ENCODE measurements at regions not wholly inside any gene's neighbourhood (a gene's known extent, or its start where the extent isn't known, plus 50 kb on each side); places are given as distances from the start of the nearest gene placed in this dataset.

GRCh38 chr2:52181080-52181479 is 1149.1 kb upstream of the NRXN1 start:
- no peak for TF ChIP-seq CTCF (IDR thresholded peaks at IDR 0.05)
- Mint-ChIP-seq H3K4me1 (ENCODE audit: unreplicated experiment) (no peaks in the 10 kb centered on the region), H3K27ac (ENCODE audit: unreplicated experiment) (no peak overlapping the region), H3K4me3 (ENCODE audit: unreplicated experiment) (no peak overlapping the region), H3K9me3 (ENCODE audit: unreplicated experiment) (peaks cover 14% of the 10 kb centered on the region), H3K27me3 (ENCODE audit: unreplicated experiment) (peaks cover 2% of the 10 kb centered on the region), H3K36me3 (ENCODE audit: unreplicated experiment) (no peaks in the 10 kb centered on the region)
- DNase-seq (ENCODE audit: extremely low spot score, unreplicated experiment): no peak

GRCh38 chr2:52178845-52179244 is 1146.9 kb upstream of the NRXN1 start:
- TF ChIP-seq CTCF (IDR thresholded peaks at IDR 0.05): no peak
- Mint-ChIP-seq H3K9me3 (ENCODE audit: unreplicated experiment) (peaks cover 14% of the 10 kb centered on the region), H3K4me3 (ENCODE audit: unreplicated experiment) (no peak overlapping the region), H3K4me1 (ENCODE audit: unreplicated experiment) (no peaks in the 10 kb centered on the region), H3K27me3 (ENCODE audit: unreplicated experiment) (peaks cover 2% of the 10 kb centered on the region), H3K36me3 (ENCODE audit: unreplicated experiment) (no peaks in the 10 kb centered on the region), H3K27ac (ENCODE audit: unreplicated experiment) (no peak overlapping the region)
- DNase-seq (ENCODE audit: extremely low spot score, unreplicated experiment): no peak

GRCh38 chr2:52145005-52145404 is 1113.1 kb upstream of the NRXN1 start:
- Mint-ChIP-seq H3K4me1 (ENCODE audit: unreplicated experiment) (no peaks in the 10 kb centered on the region), H3K4me3 (ENCODE audit: unreplicated experiment) (no peak overlapping the region), H3K9me3 (ENCODE audit: unreplicated experiment) (no peaks in the 10 kb centered on the region), H3K27ac (ENCODE audit: unreplicated experiment) (no peak overlapping the region), H3K27me3 (ENCODE audit: unreplicated experiment) (peaks cover 7% of the 10 kb centered on the region), H3K36me3 (ENCODE audit: unreplicated experiment) (no peaks in the 10 kb centered on the region)
- TF ChIP-seq CTCF (IDR thresholded peaks at IDR 0.05): no peak
- no peak for DNase-seq (ENCODE audit: extremely low spot score, unreplicated experiment)

GRCh38 chr2:52144590-52144989 is 1112.7 kb upstream of the NRXN1 start:
- Mint-ChIP-seq H3K9me3 (ENCODE audit: unreplicated experiment) (no peaks in the 10 kb centered on the region), H3K4me3 (ENCODE audit: unreplicated experiment) (no peak overlapping the region), H3K27me3 (ENCODE audit: unreplicated experiment) (peaks cover 7% of the 10 kb centered on the region), H3K27ac (ENCODE audit: unreplicated experiment) (no peak overlapping the region), H3K36me3 (ENCODE audit: unreplicated experiment) (no peaks in the 10 kb centered on the region), H3K4me1 (ENCODE audit: unreplicated experiment) (no peaks in the 10 kb centered on the region)
- no peak for TF ChIP-seq CTCF (IDR thresholded peaks at IDR 0.05)
- no peak for DNase-seq (ENCODE audit: extremely low spot score, unreplicated experiment)

DNA sequence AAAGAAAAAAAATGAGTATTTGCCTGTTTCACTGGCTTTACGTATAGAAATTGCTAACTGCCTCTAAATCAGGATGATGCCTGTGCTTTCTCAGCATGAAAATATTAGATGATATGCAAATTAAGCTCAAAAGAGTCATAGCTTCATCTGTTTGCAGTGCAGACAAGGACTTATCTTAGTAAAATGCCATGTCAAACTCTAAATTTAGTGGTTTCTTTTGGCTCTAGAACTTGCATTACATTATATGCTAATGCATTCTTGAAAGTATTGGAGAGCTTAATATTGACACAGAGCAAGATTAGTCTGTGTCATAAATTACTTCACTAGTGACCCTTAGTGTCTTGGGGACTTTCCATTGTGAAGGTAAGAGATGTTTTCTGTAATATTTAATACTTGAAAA is 1109.1 kb upstream of the NRXN1 start:
- no peak for DNase-seq (ENCODE audit: extremely low spot score, unreplicated experiment)
- H3K4me3 Mint-ChIP-seq (ENCODE audit: unreplicated experiment): no peak overlapping the region

More for the DNA sequence above, 1109.1 kb upstream of the NRXN1 start:
- H3K4me1 Mint-ChIP-seq (ENCODE audit: unreplicated experiment): no peaks in the 10 kb centered on the region
- no peak for TF ChIP-seq CTCF (IDR thresholded peaks at IDR 0.05)
- peaks cover 18% of the 10 kb centered on the region for H3K27me3 Mint-ChIP-seq (ENCODE audit: unreplicated experiment)
- H3K36me3 Mint-ChIP-seq (ENCODE audit: unreplicated experiment): no peaks in the 10 kb centered on the region
- no peaks in the 10 kb centered on the region for H3K9me3 Mint-ChIP-seq (ENCODE audit: unreplicated experiment)
- H3K27ac Mint-ChIP-seq (ENCODE audit: unreplicated experiment): no peak overlapping the region
